ENCODE measurements at regions not wholly inside any gene's neighbourhood (a gene's known extent, or its start where the extent isn't known, plus 50 kb on each side); places are given as distances from the start of the nearest gene placed in this dataset.

- TF ChIP-seq POLR2A (IDR thresholded peaks at IDR 0.05; ENCODE audit: low read length) = no peak
- TF ChIP-seq GATA1 (IDR thresholded peaks at IDR 0.05; ENCODE audit: low read depth, low read length) = no peak
Observed at GRCh38 chr13:87166348-87166747, 504.8 kb upstream of the SLITRK5 start.

Measured in erythroblast (primary cell).